CD8-positive, alpha-beta memory T cell (primary cell): ENCODE measurements at regions not wholly inside any gene's neighbourhood (a gene's known extent, or its start where the extent isn't known, plus 50 kb on each side); places are given as distances from the start of the nearest gene placed in this dataset.
A peak's percentile ranks its signal among the peaks of the same experiment; 100 is the strongest.

Experiments
- CTCF ChIA-PET: fragments of 350-600 bp; sonication (Branson Sonifier 250); formaldehyde crosslinking; loops from one replicate; lab custom pipeline; 2021; ENCODE audit warnings: antibody characterized with exemption; lab: Charles Lee
- POLR2A ChIA-PET: fragments of 350-600 bp; sonication (Branson Sonifier 250); formaldehyde crosslinking; loops from one replicate; lab custom pipeline; 2021; ENCODE audit warnings: antibody characterized with exemption; lab: Charles Lee
- DNase-seq, 5 donors: peaks; one replicate each; pipeline versions ENCODE4 v3.0.0 to v3.0.0-alpha.2; 2020 to 2022; ENCODE audit warnings: mixed read lengths in 1 of 5
- H3K27ac ChIP-seq: one replicate; pipeline ENCODE4 v1.7.0; 2013; ENCODE audit warnings: low read depth, mild to moderate bottlenecking, low read length, moderate library complexity
- H3K27me3 ChIP-seq: 2 replicates; pipeline ENCODE4 v1.7.0; 2013; ENCODE audit warnings: low read length, mild to moderate bottlenecking; ENCODE audit not compliant: insufficient read depth, poor library complexity, severe bottlenecking
- H3K36me3 ChIP-seq: 2 replicates; pipeline ENCODE4 v1.7.0; 2013; ENCODE audit warnings: mild to moderate bottlenecking, low read length, moderate library complexity; ENCODE audit not compliant: insufficient read depth
- H3K4me1 ChIP-seq: 2 replicates; pipeline ENCODE4 v1.7.0; 2013; ENCODE audit warnings: mild to moderate bottlenecking, low read length, moderate library complexity; ENCODE audit not compliant: insufficient read depth
- H3K4me3 ChIP-seq: 2 replicates; pipeline ENCODE4 v1.7.0; 2013; ENCODE audit warnings: mild to moderate bottlenecking, low read length
- H3K9me3 ChIP-seq: 2 replicates; pipeline ENCODE4 v1.7.0; 2013; ENCODE audit warnings: mild to moderate bottlenecking, low read length
- H3K27ac Mint-ChIP-seq, 8 donors: one replicate each; pipeline ENCODE4 v1.8.0; 2020 to 2021; ENCODE audit warnings: mixed read lengths in 8 of 8, mild to moderate bottlenecking in 6 of 8, inconsistent platforms in 3 of 8, moderate library complexity in 3 of 8
- H3K27me3 Mint-ChIP-seq, 2 donors: one replicate each; pipeline ENCODE4 v1.8.0; 2020 to 2021; ENCODE audit warnings: mixed read lengths in 2 of 2, mild to moderate bottlenecking in 1 of 2, moderate library complexity in 1 of 2
- H3K36me3 Mint-ChIP-seq, 3 donors: one replicate each; pipeline ENCODE4 v1.8.0; 2020 to 2021; ENCODE audit warnings: mixed read lengths in 3 of 3, inconsistent platforms in 1 of 3, mild to moderate bottlenecking in 1 of 3
- H3K4me1 Mint-ChIP-seq, 3 donors: one replicate each; pipeline ENCODE4 v1.8.0; 2020 to 2021; ENCODE audit warnings: mixed read lengths in 3 of 3, inconsistent platforms in 1 of 3, mild to moderate bottlenecking in 1 of 3
- H3K4me3 Mint-ChIP-seq, 7 donors: one replicate each; pipeline ENCODE4 v1.8.0; 2020 to 2021; ENCODE audit warnings: mixed read lengths in 7 of 7, mild to moderate bottlenecking in 6 of 7, moderate library complexity in 4 of 7, inconsistent platforms in 2 of 7
- H3K9me3 Mint-ChIP-seq, 5 donors: one replicate each; pipeline ENCODE4 v1.8.0; 2020 to 2022; ENCODE audit warnings: mixed read lengths in 5 of 5, mild to moderate bottlenecking in 3 of 5, moderate library complexity in 2 of 5, inconsistent platforms in 1 of 5

DNA sequence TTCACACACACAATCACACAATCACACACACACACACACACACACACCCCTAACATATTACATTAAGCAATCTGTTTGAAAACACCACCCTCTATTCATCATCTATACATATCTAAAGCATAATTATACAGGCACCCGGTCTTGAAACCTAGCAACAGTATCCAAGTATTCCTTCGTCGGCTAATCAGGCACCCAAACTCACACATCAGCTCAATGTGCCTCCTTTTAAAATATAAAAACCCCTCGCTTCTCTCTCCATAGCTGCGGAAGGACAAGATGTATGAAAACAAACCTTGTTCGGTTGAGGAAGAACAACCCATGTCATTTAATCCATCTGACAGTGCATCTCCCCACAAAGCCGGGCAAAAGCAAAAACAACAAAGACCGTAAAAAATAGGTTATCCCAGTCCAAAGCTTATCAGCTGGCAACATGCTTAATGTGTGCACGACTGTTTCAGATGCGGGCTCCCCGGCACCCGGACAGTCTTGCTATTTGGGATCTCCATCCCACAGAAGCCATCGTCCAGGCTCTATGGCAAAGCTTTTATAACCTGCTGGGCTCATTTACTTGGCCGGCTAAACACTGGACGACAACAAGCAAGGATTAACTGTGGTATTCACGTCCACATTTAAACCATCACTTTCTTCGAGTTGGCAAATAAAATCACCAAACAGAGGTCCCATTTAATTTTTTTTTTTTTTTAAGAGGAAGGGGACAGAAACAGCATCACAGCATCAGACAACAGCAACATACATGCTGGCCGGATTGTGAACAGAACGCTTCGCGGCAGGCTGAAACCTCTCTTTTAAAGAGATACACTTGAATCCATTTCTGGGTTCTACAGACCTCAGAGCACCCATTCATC, 365.5 kb downstream of the SHANK2 start:
- DNase-seq: no peak
- H3K4me3 ChIP-seq: no peak overlapping the region
- Mint-ChIP-seq H3K27me3 (peaks cover 0 to 4% of the 10 kb centered on the region in 2 donors), H3K4me3 (no peak overlapping the region), H3K27ac (no peak overlapping the region), H3K36me3 (no peaks in the 10 kb centered on the region), H3K4me1 (no peaks in the 10 kb centered on the region), H3K9me3 (peaks cover 0 to 7% (median 0%) of the 10 kb centered on the region in 5 donors)
- H3K36me3 ChIP-seq: no peaks in the 10 kb centered on the region
- H3K9me3 ChIP-seq: no peaks in the 10 kb centered on the region
- no peaks in the 10 kb centered on the region for H3K27me3 ChIP-seq
- ChIA-PET POLR2A (no interaction called here), CTCF (no interaction called here)
- H3K27ac ChIP-seq: no peak overlapping the region
- H3K4me1 ChIP-seq: no peaks in the 10 kb centered on the region

- Histone ChIP-seq H3K4me1 (no peaks in the 10 kb centered on the region), H3K9me3 (no peaks in the 10 kb centered on the region), H3K27ac (no peak overlapping the region), H3K36me3 (no peaks in the 10 kb centered on the region), H3K27me3 (no peaks in the 10 kb centered on the region), H3K4me3 (no peak overlapping the region)
- Mint-ChIP-seq H3K27ac (no peak overlapping the region), H3K4me3 (peak overlapping the region in 1 of 7 donors; percentile 27), H3K36me3 (no peaks in the 10 kb centered on the region), H3K4me1 (no peaks in the 10 kb centered on the region), H3K9me3 (peaks cover 0 to 7% (median 0%) of the 10 kb centered on the region in 5 donors), H3K27me3 (peaks cover 0 to 4% of the 10 kb centered on the region in 2 donors)
- ChIA-PET CTCF (no interaction called here), POLR2A (no interaction called here)
- DNase-seq: no peak
Measured at GRCh38 chr11:70887542-70887827, 364.9 kb downstream of the SHANK2 start.

- no peak overlapping the region for H3K27ac ChIP-seq
- no peaks in the 10 kb centered on the region for H3K4me1 ChIP-seq
- no peaks in the 10 kb centered on the region for H3K36me3 ChIP-seq
- no peak overlapping the region for H3K4me3 ChIP-seq
- Mint-ChIP-seq H3K27me3 (peaks cover 0 to 4% of the 10 kb centered on the region in 2 donors), H3K27ac (no peak overlapping the region), H3K4me3 (no peak overlapping the region), H3K36me3 (no peaks in the 10 kb centered on the region), H3K9me3 (peaks cover 0 to 7% (median 0%) of the 10 kb centered on the region in 5 donors), H3K4me1 (no peaks in the 10 kb centered on the region)
- no peaks in the 10 kb centered on the region for H3K27me3 ChIP-seq
- CTCF ChIA-PET: no interaction called here
- POLR2A ChIA-PET: no interaction called here
- no peaks in the 10 kb centered on the region for H3K9me3 ChIP-seq
- DNase-seq: no peak
Measured at GRCh38 chr11:70888061-70888460, 364.3 kb downstream of the SHANK2 start.

DNA sequence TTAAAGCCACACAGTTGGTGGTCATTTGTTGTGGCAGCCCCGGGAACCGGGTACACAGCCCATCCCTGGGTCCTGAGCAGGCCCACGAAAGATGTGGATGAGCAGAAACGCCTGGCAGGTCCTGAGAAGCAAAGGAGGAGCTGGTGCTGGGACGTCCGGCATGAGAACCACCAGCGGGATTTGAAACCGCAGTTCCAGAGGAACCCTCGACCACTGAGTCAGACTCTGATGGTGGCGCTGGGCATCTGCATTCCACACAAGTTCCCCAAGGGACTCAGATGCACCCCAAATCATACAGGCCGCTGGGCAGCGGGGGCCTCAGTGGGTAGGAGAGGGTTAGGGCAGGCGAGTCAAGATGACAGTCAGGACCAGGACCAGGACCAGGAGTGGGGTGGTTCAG, 363.0 kb downstream of the SHANK2 start:
- no peaks in the 10 kb centered on the region for H3K27me3 ChIP-seq
- no peaks in the 10 kb centered on the region for H3K9me3 ChIP-seq
- H3K36me3 Mint-ChIP-seq: no peaks in the 10 kb centered on the region
- H3K27ac Mint-ChIP-seq: no peak overlapping the region
- DNase-seq: no peak
- ChIA-PET CTCF (no interaction called here), POLR2A (no interaction called here)
- no peaks in the 10 kb centered on the region for H3K4me1 ChIP-seq
- H3K9me3 Mint-ChIP-seq: peaks cover 0 to 7% (median 0%) of the 10 kb centered on the region in 5 donors
- no peak overlapping the region for H3K4me3 ChIP-seq
- no peaks in the 10 kb centered on the region for H3K36me3 ChIP-seq
- no peaks in the 10 kb centered on the region for H3K4me1 Mint-ChIP-seq
- H3K27me3 Mint-ChIP-seq: peaks cover 0 to 2% of the 10 kb centered on the region in 2 donors
- H3K4me3 Mint-ChIP-seq: no peak overlapping the region
- no peak overlapping the region for H3K27ac ChIP-seq

GRCh38 chr11:70891844-70892380, 360.5 kb downstream of the SHANK2 start:
- Mint-ChIP-seq H3K9me3 (peaks cover 2 to 9% (median 3%) of the 10 kb centered on the region in 5 donors), H3K36me3 (no peaks in the 10 kb centered on the region), H3K27me3 (peaks cover 0 to 2% of the 10 kb centered on the region in 2 donors), H3K27ac (no peak overlapping the region), H3K4me1 (no peaks in the 10 kb centered on the region), H3K4me3 (no peak overlapping the region)
- no peaks in the 10 kb centered on the region for H3K4me1 ChIP-seq
- no peaks in the 10 kb centered on the region for H3K27me3 ChIP-seq
- H3K9me3 ChIP-seq: no peaks in the 10 kb centered on the region
- ChIA-PET CTCF (interaction anchor here (1.4 kb wide), 1 partner anchor 16 kb away, joined by 3 read pairs; no protein-coding TSS in a partner anchor), POLR2A (no interaction called here)
- no peak overlapping the region for H3K4me3 ChIP-seq
- no peaks in the 10 kb centered on the region for H3K36me3 ChIP-seq
- H3K27ac ChIP-seq: no peak overlapping the region
- DNase-seq: no peak

- DNase-seq: no peak
- POLR2A ChIA-PET: no interaction called here
- no peak overlapping the region for H3K4me3 ChIP-seq
- Mint-ChIP-seq H3K4me3 (no peak overlapping the region), H3K27me3 (peaks cover 0 to 2% of the 10 kb centered on the region in 2 donors), H3K36me3 (no peaks in the 10 kb centered on the region), H3K4me1 (no peaks in the 10 kb centered on the region), H3K27ac (no peak overlapping the region), H3K9me3 (peaks cover 3 to 15% (median 11%) of the 10 kb centered on the region in 5 donors)
- CTCF ChIA-PET: interaction anchor here (1.4 kb wide), 1 partner anchor 17 kb away, joined by 3 read pairs; no protein-coding TSS in a partner anchor
- H3K27ac ChIP-seq: no peak overlapping the region
- no peaks in the 10 kb centered on the region for H3K9me3 ChIP-seq
- no peaks in the 10 kb centered on the region for H3K36me3 ChIP-seq
- no peaks in the 10 kb centered on the region for H3K4me1 ChIP-seq
- no peaks in the 10 kb centered on the region for H3K27me3 ChIP-seq
Measured at GRCh38 chr11:70892889-70893288, 359.5 kb downstream of the SHANK2 start.

GRCh38 chr11:70894566-70895365, 357.6 kb downstream of the SHANK2 start:
- H3K4me1 ChIP-seq: no peaks in the 10 kb centered on the region
- CTCF ChIA-PET: no interaction called here

DNA sequence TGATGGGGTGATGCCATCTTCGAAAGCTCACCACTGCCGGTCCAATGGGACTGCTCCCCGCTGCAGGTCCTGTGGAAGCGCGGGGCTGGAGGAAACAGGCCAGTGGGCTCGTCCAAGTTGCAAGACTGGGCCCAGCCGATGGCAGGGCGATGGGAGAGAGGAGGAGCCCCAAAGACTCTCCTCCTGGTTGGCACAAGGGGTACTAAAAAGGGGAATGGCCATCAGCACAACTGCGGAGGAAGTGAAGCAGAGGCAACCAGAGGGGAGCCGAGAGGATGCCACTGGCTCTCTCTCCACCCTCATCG, 357.1 kb downstream of the SHANK2 start:
- H3K27me3 Mint-ChIP-seq: peaks cover 0 to 1% of the 10 kb centered on the region in 2 donors
- POLR2A ChIA-PET: no interaction called here
- Histone ChIP-seq H3K27ac (no peak overlapping the region), H3K27me3 (no peaks in the 10 kb centered on the region), H3K9me3 (no peaks in the 10 kb centered on the region), H3K4me1 (no peaks in the 10 kb centered on the region), H3K4me3 (no peak overlapping the region), H3K36me3 (no peaks in the 10 kb centered on the region)
- no peaks in the 10 kb centered on the region for H3K36me3 Mint-ChIP-seq
- no peak overlapping the region for H3K4me3 Mint-ChIP-seq
- no peak overlapping the region for H3K27ac Mint-ChIP-seq
- CTCF ChIA-PET: no interaction called here
- DNase-seq: no peak
- H3K9me3 Mint-ChIP-seq: peaks cover 3 to 16% (median 9%) of the 10 kb centered on the region in 5 donors
- H3K4me1 Mint-ChIP-seq: no peaks in the 10 kb centered on the region

More at GRCh38 chr11:70894566-70895365, 357.6 kb downstream of the SHANK2 start:
- no peak overlapping the region for H3K27ac Mint-ChIP-seq
- no peak for DNase-seq
- Histone ChIP-seq H3K4me3 (no peak overlapping the region), H3K36me3 (no peaks in the 10 kb centered on the region), H3K27me3 (no peaks in the 10 kb centered on the region), H3K9me3 (no peaks in the 10 kb centered on the region), H3K27ac (no peak overlapping the region)
- no peaks in the 10 kb centered on the region for H3K36me3 Mint-ChIP-seq
- no peak overlapping the region for H3K4me3 Mint-ChIP-seq
- no peaks in the 10 kb centered on the region for H3K4me1 Mint-ChIP-seq
- POLR2A ChIA-PET: no interaction called here
- H3K27me3 Mint-ChIP-seq: peaks cover 0 to 1% of the 10 kb centered on the region in 2 donors
- peaks cover 3 to 16% (median 9%) of the 10 kb centered on the region in 5 donors for H3K9me3 Mint-ChIP-seq
